Neural progenitor cell (in vitro differentiated cells): ENCODE measurements at regions not wholly inside any gene's neighbourhood (a gene's known extent, or its start where the extent isn't known, plus 50 kb on each side); places are given as distances from the start of the nearest gene placed in this dataset.

ENCODE experiments used
- DNase-seq: peaks from one replicate; pipeline ENCODE4 v3.0.0-alpha.2; 2016; ENCODE audit warnings: low spot score
- H2AFZ ChIP-seq: fragments of 200-600 bp; sonication (generic); replicated peaks from 2 replicates; pipeline ENCODE4 v1.6.1; 2016; ENCODE audit warnings: antibody characterized with exemption
- H3F3A ChIP-seq: fragments of 200-600 bp; sonication (generic); 2 replicates; pipeline ENCODE4 v1.6.1; 2016; ENCODE audit warnings: antibody characterized with exemption, low read depth
- H3K27ac ChIP-seq: fragments of 200-600 bp; sonication (generic); 2 replicates; pipeline ENCODE4 v1.5.1; 2016; ENCODE audit warnings: mild to moderate bottlenecking
- H3K27me3 ChIP-seq: fragments of 200-600 bp; sonication (generic); 2 replicates; pipeline ENCODE4 v1.6.1; 2016; ENCODE audit warnings: mild to moderate bottlenecking, moderate library complexity
- H3K36me3 ChIP-seq: fragments of 200-600 bp; sonication (generic); 2 replicates; pipeline ENCODE4 v1.5.1; 2016
- H3K4me1 ChIP-seq: fragments of 200-600 bp; sonication (generic); 2 replicates; pipeline ENCODE4 v1.6.1; 2016; ENCODE audit warnings: mixed run types
- H3K4me2 ChIP-seq: fragments of 200-600 bp; sonication (generic); 2 replicates; pipeline ENCODE4 v1.6.1; 2016
- H3K4me3 ChIP-seq: fragments of 200-600 bp; sonication (generic); 2 replicates; pipeline ENCODE4 v1.5.1; 2016
- H3K79me2 ChIP-seq: fragments of 200-600 bp; sonication (generic); 2 replicates; pipeline ENCODE4 v1.6.1; 2016; ENCODE audit warnings: low read depth
- H3K9ac ChIP-seq: fragments of 200-600 bp; sonication (generic); 2 replicates; pipeline ENCODE4 v1.6.1; 2016
- H3K9me3 ChIP-seq: fragments of 200-600 bp; sonication (generic); 2 replicates; pipeline ENCODE4 v1.5.1; 2016; ENCODE audit warnings: low read depth
- H4K20me1 ChIP-seq: fragments of 200-600 bp; sonication (generic); 2 replicates; pipeline ENCODE4 v1.6.1; 2016; ENCODE audit warnings: low read depth
- H3K27ac Mint-ChIP-seq: 3 replicates; pipeline ENCODE4 v1.8.0; 2021; ENCODE audit warnings: mixed read lengths
- H3K27me3 Mint-ChIP-seq: 2 replicates; pipeline ENCODE4 v1.8.0; 2022; ENCODE audit warnings: low read depth, mild to moderate bottlenecking, inconsistent platforms, moderate library complexity, mixed read lengths; ENCODE audit not compliant: insufficient read depth
- H3K36me3 Mint-ChIP-seq: 3 replicates; pipeline ENCODE4 v1.8.0; 2021; ENCODE audit warnings: mixed read lengths
- H3K4me1 Mint-ChIP-seq: 3 replicates; pipeline ENCODE4 v1.8.0; 2021; ENCODE audit warnings: mixed read lengths
- H3K4me3 Mint-ChIP-seq: 3 replicates; pipeline ENCODE4 v1.8.0; 2021; ENCODE audit warnings: mild to moderate bottlenecking, moderate library complexity, mixed read lengths
- H3K9me3 Mint-ChIP-seq: 3 replicates; pipeline ENCODE4 v1.8.0; 2020; ENCODE audit warnings: mixed read lengths
- EZH2 ChIP-seq: fragments of 200-600 bp; sonication (generic); IDR thresholded peaks from 2 replicates; pipeline ENCODE4 v1.6.1; 2017; ENCODE audit warnings: antibody characterized with exemption, mild to moderate bottlenecking, moderate library complexity
- EZH2phosphoT487 ChIP-seq: fragments of 200-600 bp; sonication (generic); IDR thresholded peaks from 2 replicates; pipeline ENCODE4 v1.6.1; 2017; ENCODE audit warnings: antibody characterized with exemption
- TF ChIP-seq, protein P1 (sequence below): fragments of 200-600 bp; sonication (generic); IDR thresholded peaks from 2 replicates; pipeline ENCODE4 v1.5.1; 2017; ENCODE audit warnings: antibody characterized with exemption, mild to moderate bottlenecking

- Histone ChIP-seq H3F3A (peaks cover 16% of the 10 kb centered on the region), H3K9ac (no peak overlapping the region), H4K20me1 (no peaks in the 10 kb centered on the region), H3K27ac (no peak overlapping the region), H3K4me2 (no peak overlapping the region), H3K4me3 (no peak overlapping the region), H3K27me3 (no peaks in the 10 kb centered on the region), H3K4me1 (peaks cover 24% of the 10 kb centered on the region), H2AFZ (no peak overlapping the region), H3K9me3 (no peaks in the 10 kb centered on the region), H3K79me2 (no peaks in the 10 kb centered on the region), H3K36me3 (no peaks in the 10 kb centered on the region)
- H3K4me3 Mint-ChIP-seq: no peak overlapping the region
- H3K27ac Mint-ChIP-seq: no peak overlapping the region
- no peak for DNase-seq
- H3K27me3 Mint-ChIP-seq: no peaks in the 10 kb centered on the region
- TF ChIP-seq, protein P1, sequence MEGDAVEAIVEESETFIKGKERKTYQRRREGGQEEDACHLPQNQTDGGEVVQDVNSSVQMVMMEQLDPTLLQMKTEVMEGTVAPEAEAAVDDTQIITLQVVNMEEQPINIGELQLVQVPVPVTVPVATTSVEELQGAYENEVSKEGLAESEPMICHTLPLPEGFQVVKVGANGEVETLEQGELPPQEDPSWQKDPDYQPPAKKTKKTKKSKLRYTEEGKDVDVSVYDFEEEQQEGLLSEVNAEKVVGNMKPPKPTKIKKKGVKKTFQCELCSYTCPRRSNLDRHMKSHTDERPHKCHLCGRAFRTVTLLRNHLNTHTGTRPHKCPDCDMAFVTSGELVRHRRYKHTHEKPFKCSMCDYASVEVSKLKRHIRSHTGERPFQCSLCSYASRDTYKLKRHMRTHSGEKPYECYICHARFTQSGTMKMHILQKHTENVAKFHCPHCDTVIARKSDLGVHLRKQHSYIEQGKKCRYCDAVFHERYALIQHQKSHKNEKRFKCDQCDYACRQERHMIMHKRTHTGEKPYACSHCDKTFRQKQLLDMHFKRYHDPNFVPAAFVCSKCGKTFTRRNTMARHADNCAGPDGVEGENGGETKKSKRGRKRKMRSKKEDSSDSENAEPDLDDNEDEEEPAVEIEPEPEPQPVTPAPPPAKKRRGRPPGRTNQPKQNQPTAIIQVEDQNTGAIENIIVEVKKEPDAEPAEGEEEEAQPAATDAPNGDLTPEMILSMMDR: no peak
- TF ChIP-seq EZH2 (no peak), EZH2phosphoT487 (no peak)
- peaks cover 4% of the 10 kb centered on the region for H3K36me3 Mint-ChIP-seq
- peaks cover 28% of the 10 kb centered on the region for H3K4me1 Mint-ChIP-seq
- peaks cover 5% of the 10 kb centered on the region for H3K9me3 Mint-ChIP-seq
Measured at GRCh38 chr2:226487573-226487972, 312.0 kb downstream of the IRS1 start.

GRCh38 chr2:226483745-226484619, 315.6 kb downstream of the IRS1 start:
- H3K27me3 Mint-ChIP-seq: no peaks in the 10 kb centered on the region
- peaks cover 3% of the 10 kb centered on the region for H3K36me3 Mint-ChIP-seq
- DNase-seq: peak; percentile 87

DNA sequence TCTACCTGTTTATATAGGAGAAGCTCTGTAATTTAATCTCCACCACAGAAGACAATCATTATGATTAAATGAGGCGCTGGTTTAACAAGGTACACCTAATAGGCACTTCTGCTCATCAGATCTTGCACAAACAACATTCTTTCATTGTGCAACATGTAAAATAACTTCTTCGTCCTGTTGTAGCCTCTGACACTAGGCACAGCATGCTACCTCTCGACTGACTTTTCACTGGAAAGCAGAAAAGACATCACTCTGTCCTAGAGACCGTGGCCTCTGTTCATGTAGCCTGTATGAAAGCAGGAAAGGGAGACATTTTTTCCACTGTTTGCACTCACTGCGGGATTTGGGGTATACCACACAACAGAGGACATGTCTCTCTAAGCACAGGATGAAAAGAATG, 316.5 kb downstream of the IRS1 start:
- no peaks in the 10 kb centered on the region for H3K27me3 Mint-ChIP-seq
- Histone ChIP-seq H3K4me3 (peak overlapping the region; percentile 10), H3K27me3 (no peaks in the 10 kb centered on the region), H3K27ac (peak overlapping the region; percentile 97), H4K20me1 (no peaks in the 10 kb centered on the region), H3K9me3 (no peaks in the 10 kb centered on the region), H3K36me3 (no peaks in the 10 kb centered on the region), H2AFZ (peak overlapping the region; percentile 89), H3K4me1 (peaks cover 38% of the 10 kb centered on the region), H3K9ac (peak overlapping the region; percentile 21), H3F3A (peaks cover 19% of the 10 kb centered on the region), H3K4me2 (peak overlapping the region; percentile 69), H3K79me2 (no peaks in the 10 kb centered on the region)
- DNase-seq: peak; percentile 46
- no peaks in the 10 kb centered on the region for H3K36me3 Mint-ChIP-seq
- peaks cover 2% of the 10 kb centered on the region for H3K9me3 Mint-ChIP-seq
- H3K4me3 Mint-ChIP-seq: peak overlapping the region; percentile 20
- peak overlapping the region; percentile 98 for H3K27ac Mint-ChIP-seq
- no peak for TF ChIP-seq EZH2
- TF ChIP-seq, protein P1: no peak
- no peak for TF ChIP-seq EZH2phosphoT487
- peaks cover 51% of the 10 kb centered on the region for H3K4me1 Mint-ChIP-seq

More at GRCh38 chr2:226483745-226484619, 315.6 kb downstream of the IRS1 start:
- TF ChIP-seq EZH2: no peak
- no peak for TF ChIP-seq EZH2phosphoT487
- TF ChIP-seq, protein P1: no peak
- Histone ChIP-seq H4K20me1 (no peaks in the 10 kb centered on the region), H3K79me2 (no peaks in the 10 kb centered on the region), H2AFZ (peak overlapping the region; percentile 89), H3K4me3 (peak overlapping the region; percentile 27), H3K36me3 (no peaks in the 10 kb centered on the region), H3K27ac (peak overlapping the region; percentile 97), H3K27me3 (no peaks in the 10 kb centered on the region), H3K9ac (peak overlapping the region; percentile 21), H3F3A (peaks cover 19% of the 10 kb centered on the region), H3K9me3 (no peaks in the 10 kb centered on the region), H3K4me1 (peaks cover 38% of the 10 kb centered on the region), H3K4me2 (peak overlapping the region; percentile 69)
- Mint-ChIP-seq H3K9me3 (no peaks in the 10 kb centered on the region), H3K4me3 (peak overlapping the region; percentile 28), H3K27ac (peak overlapping the region; percentile 98), H3K4me1 (peaks cover 43% of the 10 kb centered on the region)
